Dermis blood vessel endothelial cell (primary cell): ENCODE measurements at regions not wholly inside any gene's neighbourhood (a gene's known extent, or its start where the extent isn't known, plus 50 kb on each side); places are given as distances from the start of the nearest gene placed in this dataset.
"Not testable (repeated sequence)": the region's sequence is repeated elsewhere in the genome, so short reads cannot be mapped to it uniquely, and the experiment has no call there.

Experiments used
- DNase-seq: peaks from one replicate; pipeline ENCODE4 v3.0.0; 2010

- DNase-seq, result no peak
Observed at GRCh38 chr9:2355697-2355983, 265.9 kb upstream of the VLDLR start.

GRCh38 chr9:2356041-2356790, 265.4 kb upstream of the VLDLR start:
- no peak for DNase-seq

GRCh38 chr9:2359891-2360471, 261.6 kb upstream of the VLDLR start:
- no peak for DNase-seq

- no peak for DNase-seq
Observed at GRCh38 chr9:2362150-2362549, 259.4 kb upstream of the VLDLR start.

- no peak for DNase-seq
Observed at GRCh38 chr9:2363138-2363745, 258.3 kb upstream of the VLDLR start.

GRCh38 chr9:2363781-2364180, 257.8 kb upstream of the VLDLR start:
- DNase-seq, result no peak

GRCh38 chr9:2367970-2368369, 253.6 kb upstream of the VLDLR start:
- no peak for DNase-seq

GRCh38 chr9:2373648-2374047, 247.9 kb upstream of the VLDLR start:
- DNase-seq, result no peak

- DNase-seq, result no peak
Observed at GRCh38 chr9:2375114-2375513, 246.5 kb upstream of the VLDLR start.

- no peak for DNase-seq
Observed at GRCh38 chr9:2377117-2377516, 244.5 kb upstream of the VLDLR start.

- DNase-seq, result no peak
Observed at GRCh38 chr9:2377834-2378233, 243.8 kb upstream of the VLDLR start.

GRCh38 chr9:2378266-2378665, 243.3 kb upstream of the VLDLR start:
- DNase-seq, result no peak

GRCh38 chr9:2378816-2379215, 242.8 kb upstream of the VLDLR start:
- no peak for DNase-seq

GRCh38 chr9:2384741-2385140, 236.8 kb upstream of the VLDLR start:
- DNase-seq, result no peak

GRCh38 chr9:2385746-2386145, 235.8 kb upstream of the VLDLR start:
- DNase-seq, result no peak

- DNase-seq, result no peak
Observed at GRCh38 chr9:2386566-2386965, 235.0 kb upstream of the VLDLR start.

GRCh38 chr9:2387166-2387565, 234.4 kb upstream of the VLDLR start:
- no peak for DNase-seq

- no peak for DNase-seq
Observed at GRCh38 chr9:2389404-2389803, 232.2 kb upstream of the VLDLR start.

GRCh38 chr9:2390028-2390427, 231.6 kb upstream of the VLDLR start:
- DNase-seq, result no peak

GRCh38 chr9:2391509-2392132, 230.0 kb upstream of the VLDLR start:
- DNase-seq, result not testable (repeated sequence)

GRCh38 chr9:2394087-2394741, 227.4 kb upstream of the VLDLR start:
- not testable (repeated sequence) for DNase-seq

GRCh38 chr9:2395814-2396612, 225.6 kb upstream of the VLDLR start:
- no peak for DNase-seq
